PFSK-1 (cell line): ENCODE measurements at regions not wholly inside any gene's neighbourhood (a gene's known extent, or its start where the extent isn't known, plus 50 kb on each side); places are given as distances from the start of the nearest gene placed in this dataset.

Experiments used
- FOXP2 ChIP-seq: optimal IDR thresholded peaks from 2 replicates; pipeline ENCODE3; 2011; ENCODE audit warnings: borderline replicate concordance, control low read depth, inconsistent platforms; ENCODE audit not compliant: insufficient read depth; ENCODE audit errors: extremely low read length, extremely low read depth
- POLR2AphosphoS5 ChIP-seq: IDR thresholded peaks from 2 replicates; pipeline ENCODE4 v1.6.1; 2012; ENCODE audit warnings: low read depth, mild to moderate bottlenecking, control low read depth, low read length, moderate library complexity
- SIN3A ChIP-seq: IDR thresholded peaks from 2 replicates; pipeline ENCODE4 v1.6.1; 2012; ENCODE audit warnings: mild to moderate bottlenecking, low read length, moderate library complexity, borderline replicate concordance; ENCODE audit not compliant: insufficient read depth
- TAF1 ChIP-seq: IDR thresholded peaks from 2 replicates; pipeline ENCODE4 v1.6.1; 2012; ENCODE audit warnings: low read length, control low read depth, borderline replicate concordance; ENCODE audit not compliant: insufficient read depth
- TF ChIP-seq, protein P1 (sequence below), 2 experiments: IDR thresholded peaks; 2 replicates each; pipeline versions ENCODE4 v1.6.1 to v1.8.0; 2011 to 2012; ENCODE audit warnings: low read depth in 2 of 2, low read length in 2 of 2, control low read depth in 1 of 2, inconsistent platforms in 1 of 2, mild to moderate bottlenecking in 1 of 2, moderate library complexity in 1 of 2; ENCODE audit not compliant: insufficient read depth in 1 of 2

DNA sequence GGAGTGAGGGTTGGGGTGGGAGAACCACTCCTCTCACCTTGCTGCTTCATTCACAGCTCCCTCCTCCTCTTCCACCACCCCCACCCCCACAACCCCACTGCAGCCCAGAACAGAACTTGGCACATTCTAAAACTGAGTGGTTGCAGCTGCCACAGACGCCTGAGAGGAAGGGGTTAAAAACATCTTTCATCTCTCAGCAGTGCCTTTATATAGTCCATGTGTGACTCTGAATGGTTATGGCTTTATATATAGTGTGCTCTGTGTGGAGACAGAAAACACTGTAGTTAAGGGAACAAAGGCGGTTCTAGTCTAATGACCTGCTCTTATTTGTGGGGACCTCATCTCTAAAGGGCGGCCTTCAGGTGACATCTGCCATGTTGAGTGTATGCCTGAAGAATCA is 144.8 kb downstream of the BCOR start:
- TF ChIP-seq POLR2AphosphoS5 (no peak), FOXP2 (no peak), TAF1 (no peak), SIN3A (no peak)
- TF ChIP-seq, protein P1, sequence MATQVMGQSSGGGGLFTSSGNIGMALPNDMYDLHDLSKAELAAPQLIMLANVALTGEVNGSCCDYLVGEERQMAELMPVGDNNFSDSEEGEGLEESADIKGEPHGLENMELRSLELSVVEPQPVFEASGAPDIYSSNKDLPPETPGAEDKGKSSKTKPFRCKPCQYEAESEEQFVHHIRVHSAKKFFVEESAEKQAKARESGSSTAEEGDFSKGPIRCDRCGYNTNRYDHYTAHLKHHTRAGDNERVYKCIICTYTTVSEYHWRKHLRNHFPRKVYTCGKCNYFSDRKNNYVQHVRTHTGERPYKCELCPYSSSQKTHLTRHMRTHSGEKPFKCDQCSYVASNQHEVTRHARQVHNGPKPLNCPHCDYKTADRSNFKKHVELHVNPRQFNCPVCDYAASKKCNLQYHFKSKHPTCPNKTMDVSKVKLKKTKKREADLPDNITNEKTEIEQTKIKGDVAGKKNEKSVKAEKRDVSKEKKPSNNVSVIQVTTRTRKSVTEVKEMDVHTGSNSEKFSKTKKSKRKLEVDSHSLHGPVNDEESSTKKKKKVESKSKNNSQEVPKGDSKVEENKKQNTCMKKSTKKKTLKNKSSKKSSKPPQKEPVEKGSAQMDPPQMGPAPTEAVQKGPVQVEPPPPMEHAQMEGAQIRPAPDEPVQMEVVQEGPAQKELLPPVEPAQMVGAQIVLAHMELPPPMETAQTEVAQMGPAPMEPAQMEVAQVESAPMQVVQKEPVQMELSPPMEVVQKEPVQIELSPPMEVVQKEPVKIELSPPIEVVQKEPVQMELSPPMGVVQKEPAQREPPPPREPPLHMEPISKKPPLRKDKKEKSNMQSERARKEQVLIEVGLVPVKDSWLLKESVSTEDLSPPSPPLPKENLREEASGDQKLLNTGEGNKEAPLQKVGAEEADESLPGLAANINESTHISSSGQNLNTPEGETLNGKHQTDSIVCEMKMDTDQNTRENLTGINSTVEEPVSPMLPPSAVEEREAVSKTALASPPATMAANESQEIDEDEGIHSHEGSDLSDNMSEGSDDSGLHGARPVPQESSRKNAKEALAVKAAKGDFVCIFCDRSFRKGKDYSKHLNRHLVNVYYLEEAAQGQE (IDR thresholded peaks at IDR 0.05; ENCODE audit: insufficient read depth in 1 of 2, low read depth in 2 of 2, low read length in 2 of 2): no peak
